ENCODE measurements at regions not wholly inside any gene's neighbourhood (a gene's known extent, or its start where the extent isn't known, plus 50 kb on each side); places are given as distances from the start of the nearest gene placed in this dataset.

GRCh38 chr13:94906605-94907004, 194.3 kb upstream of the SOX21 start:
- ATAC-seq (no peak), DNase-seq (ENCODE audit: low spot score) (no peak)
- ChIA-PET POLR2A (no interaction called here), CTCF (no interaction called here)
- H3K27ac Mint-ChIP-seq, result no peak overlapping the region
- H3K27me3 Mint-ChIP-seq (ENCODE audit: low read depth), result no peaks in the 10 kb centered on the region
- TF ChIP-seq JUN (CRISPR knock-in tag; IDR thresholded peaks at IDR 0.05), result no peak
- no peak for TF ChIP-seq MAX (CRISPR knock-in tag; IDR thresholded peaks at IDR 0.05)
- no peak for TF ChIP-seq ERG (CRISPR knock-in tag; IDR thresholded peaks at IDR 0.05)
- no peak for TF ChIP-seq GABPB1 (CRISPR knock-in tag; IDR thresholded peaks at IDR 0.05)
- no peak for TF ChIP-seq NFYB (CRISPR knock-in tag; conservative IDR thresholded peaks at IDR 0.05; ENCODE audit: low read depth)
- TF ChIP-seq NR1H2 (CRISPR knock-in tag; IDR thresholded peaks at IDR 0.05), result no peak
- TF ChIP-seq PREB (CRISPR knock-in tag; IDR thresholded peaks at IDR 0.05; ENCODE audit: borderline replicate concordance), result no peak
- no peak for TF ChIP-seq ATF2 (CRISPR knock-in tag; IDR thresholded peaks at IDR 0.05; ENCODE audit: borderline replicate concordance, low read depth)
- peaks cover 6% of the 10 kb centered on the region; the same call in 1 of the 2 replicates for H3K4me1 Mint-ChIP-seq
- H3K4me3 Mint-ChIP-seq, result no peak overlapping the region
- H3K9me3 Mint-ChIP-seq, result no peaks in the 10 kb centered on the region
- H3K36me3 Mint-ChIP-seq, result no peaks in the 10 kb centered on the region

GRCh38 chr13:94902722-94903407, 190.5 kb upstream of the SOX21 start:
- H3K36me3 Mint-ChIP-seq, result no peaks in the 10 kb centered on the region
- ATAC-seq (peak; percentile 55), DNase-seq (ENCODE audit: low spot score) (no peak)
- no peak for TF ChIP-seq E2F5 (CRISPR knock-in tag; IDR thresholded peaks at IDR 0.05)
- TF ChIP-seq GABPB1 (CRISPR knock-in tag; IDR thresholded peaks at IDR 0.05), result peak; percentile 83
- no peak overlapping the region for H3K27ac Mint-ChIP-seq
- no peak overlapping the region for H3K4me3 Mint-ChIP-seq
- H3K27me3 Mint-ChIP-seq (ENCODE audit: low read depth), result no peaks in the 10 kb centered on the region
- POLR2A ChIA-PET, result no interaction called here
- no peaks in the 10 kb centered on the region for H3K9me3 Mint-ChIP-seq
- peaks cover 6% of the 10 kb centered on the region; the same call in 1 of the 2 replicates for H3K4me1 Mint-ChIP-seq
- CTCF ChIA-PET, result no interaction called here

GRCh38 chr13:94901070-94901469, 188.7 kb upstream of the SOX21 start:
- no peak overlapping the region for H3K4me3 Mint-ChIP-seq
- POLR2A ChIA-PET, result interaction anchor here (0.6 kb wide), 1 partner anchor 398 kb away, joined by 3 read pairs; no protein-coding TSS in a partner anchor
- H3K27me3 Mint-ChIP-seq (ENCODE audit: low read depth), result no peaks in the 10 kb centered on the region
- peaks cover 6% of the 10 kb centered on the region; the same call in 1 of the 2 replicates for H3K4me1 Mint-ChIP-seq
- H3K9me3 Mint-ChIP-seq, result no peaks in the 10 kb centered on the region
- no peak overlapping the region for H3K27ac Mint-ChIP-seq
- no peak for TF ChIP-seq ZNF281 (CRISPR knock-in tag; IDR thresholded peaks at IDR 0.05)
- no peak for TF ChIP-seq ZNF425 (CRISPR knock-in tag; conservative IDR thresholded peaks at IDR 0.05)
- ATAC-seq, result no peak
- H3K36me3 Mint-ChIP-seq, result no peaks in the 10 kb centered on the region
- DNase-seq (ENCODE audit: low spot score), result no peak
- CTCF ChIA-PET, result no interaction called here
